Endothelial cell (in vitro differentiated cells): ENCODE measurements at regions not wholly inside any gene's neighbourhood (a gene's known extent, or its start where the extent isn't known, plus 50 kb on each side); places are given as distances from the start of the nearest gene placed in this dataset.
"Not testable (repeated sequence)": the region's sequence is repeated elsewhere in the genome, so short reads cannot be mapped to it uniquely, and the experiment has no call there.

Experiments used
- DNase-seq: peaks from one replicate; pipeline ENCODE4 v3.0.0; 2021; ENCODE audit warnings: low spot score
- H3K27ac Mint-ChIP-seq: one replicate; pipeline ENCODE4 v1.8.0; 2021; ENCODE audit warnings: mixed read lengths, inconsistent platforms; ENCODE audit not compliant: unreplicated experiment
- H3K27me3 Mint-ChIP-seq: one replicate; pipeline ENCODE4 v1.8.0; 2021; ENCODE audit warnings: mild to moderate bottlenecking, moderate library complexity, mixed read lengths, inconsistent platforms; ENCODE audit not compliant: unreplicated experiment
- H3K36me3 Mint-ChIP-seq: one replicate; pipeline ENCODE4 v1.8.0; 2021; ENCODE audit warnings: mild to moderate bottlenecking, low read depth, mixed read lengths, inconsistent platforms; ENCODE audit not compliant: unreplicated experiment
- H3K4me1 Mint-ChIP-seq: one replicate; pipeline ENCODE4 v1.8.0; 2021; ENCODE audit warnings: mild to moderate bottlenecking, mixed read lengths, inconsistent platforms; ENCODE audit not compliant: unreplicated experiment
- H3K4me3 Mint-ChIP-seq: one replicate; pipeline ENCODE4 v1.8.0; 2021; ENCODE audit warnings: mild to moderate bottlenecking, mixed read lengths, inconsistent platforms; ENCODE audit not compliant: unreplicated experiment
- H3K9me3 Mint-ChIP-seq: one replicate; pipeline ENCODE4 v1.8.0; 2021; ENCODE audit warnings: mixed read lengths, inconsistent platforms; ENCODE audit not compliant: unreplicated experiment
- CTCF ChIP-seq: fragments of 200-600 bp; sonication (generic); IDR thresholded peaks from one replicate; pipeline ENCODE4 v1.5.0; 2021; ENCODE audit warnings: antibody characterized with exemption; ENCODE audit not compliant: unreplicated experiment

DNA sequence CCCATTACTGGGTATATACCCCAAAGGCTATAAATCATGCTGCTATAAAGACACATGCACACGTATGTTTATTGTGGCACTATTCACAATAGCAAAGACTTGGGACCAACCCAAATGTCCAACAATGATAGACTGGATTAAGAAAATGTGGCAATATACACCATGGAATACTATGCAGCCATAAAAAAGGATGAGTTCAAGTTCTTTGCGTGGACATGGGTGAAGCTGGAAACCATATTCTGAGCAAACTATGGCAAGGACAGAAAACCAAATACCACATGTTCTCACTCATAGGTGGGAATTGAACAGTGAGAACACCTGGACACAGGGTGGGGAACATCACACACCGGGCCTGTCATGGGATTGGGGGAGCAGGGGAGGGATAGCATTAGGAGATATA, 54.4 kb upstream of the MUCL1 start:
- H3K27ac Mint-ChIP-seq, H3K9me3 Mint-ChIP-seq, H3K4me3 Mint-ChIP-seq, H3K4me1 Mint-ChIP-seq, H3K27me3 Mint-ChIP-seq, DNase-seq, H3K36me3 Mint-ChIP-seq: not testable (repeated sequence)

DNA sequence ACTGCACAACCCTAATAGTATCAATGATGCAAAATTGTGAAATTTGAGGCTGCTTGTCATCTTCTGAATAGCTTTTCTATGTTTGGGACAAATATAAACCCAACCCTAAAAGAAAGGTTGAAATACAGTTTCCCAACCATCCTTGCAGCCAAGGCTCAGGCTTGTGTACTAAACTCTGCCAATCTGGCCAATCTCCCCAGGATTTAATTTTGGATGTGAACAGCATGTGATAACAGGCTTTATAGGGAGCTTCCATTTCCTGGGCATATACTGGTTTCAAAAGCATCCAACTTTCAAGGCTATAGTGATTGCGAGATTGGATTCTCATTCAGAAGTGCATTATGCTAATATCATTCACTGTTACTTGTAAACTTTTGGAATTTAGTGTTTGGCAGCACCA, 55.7 kb upstream of the MUCL1 start:
- Mint-ChIP-seq H3K27me3 (peaks cover 2% of the 10 kb centered on the region), H3K36me3 (no peaks in the 10 kb centered on the region), H3K27ac (no peak overlapping the region), H3K4me3 (no peak overlapping the region), H3K9me3 (no peaks in the 10 kb centered on the region), H3K4me1 (no peaks in the 10 kb centered on the region)
- no peak for TF ChIP-seq CTCF
- no peak for DNase-seq

GRCh38 chr12:54796991-54797390, 57.3 kb upstream of the MUCL1 start:
- Mint-ChIP-seq H3K27ac (no peak overlapping the region), H3K36me3 (no peaks in the 10 kb centered on the region), H3K4me3 (no peak overlapping the region), H3K4me1 (no peaks in the 10 kb centered on the region), H3K9me3 (no peaks in the 10 kb centered on the region), H3K27me3 (peaks cover 2% of the 10 kb centered on the region)
- DNase-seq: no peak
- TF ChIP-seq CTCF: no peak

- Mint-ChIP-seq H3K9me3 (no peaks in the 10 kb centered on the region), H3K27me3 (peaks cover 2% of the 10 kb centered on the region), H3K4me3 (no peak overlapping the region), H3K36me3 (no peaks in the 10 kb centered on the region), H3K4me1 (no peaks in the 10 kb centered on the region), H3K27ac (no peak overlapping the region)
- DNase-seq: no peak
- no peak for TF ChIP-seq CTCF
Measured at GRCh38 chr12:54795644-54796043, 58.7 kb upstream of the MUCL1 start.

GRCh38 chr12:54786081-54786480, 68.2 kb upstream of the MUCL1 start:
- H3K4me3 Mint-ChIP-seq: no peak overlapping the region
- no peak overlapping the region for H3K27ac Mint-ChIP-seq
- DNase-seq: no peak
- H3K36me3 Mint-ChIP-seq: no peaks in the 10 kb centered on the region
- H3K27me3 Mint-ChIP-seq: peaks cover 5% of the 10 kb centered on the region
- TF ChIP-seq CTCF: no peak
- H3K4me1 Mint-ChIP-seq: peaks cover 6% of the 10 kb centered on the region
- peaks cover 4% of the 10 kb centered on the region for H3K9me3 Mint-ChIP-seq

- Mint-ChIP-seq H3K9me3 (peaks cover 4% of the 10 kb centered on the region), H3K36me3 (no peaks in the 10 kb centered on the region), H3K27ac (no peak overlapping the region), H3K4me3 (no peak overlapping the region), H3K27me3 (peaks cover 5% of the 10 kb centered on the region), H3K4me1 (peaks cover 6% of the 10 kb centered on the region)
- no peak for DNase-seq
- TF ChIP-seq CTCF: no peak
Measured at GRCh38 chr12:54784115-54784514, 70.2 kb upstream of the MUCL1 start.

- not testable (repeated sequence) for DNase-seq, H3K4me1 Mint-ChIP-seq, H3K36me3 Mint-ChIP-seq, H3K9me3 Mint-ChIP-seq, H3K27ac Mint-ChIP-seq, H3K27me3 Mint-ChIP-seq, H3K4me3 Mint-ChIP-seq
Measured at GRCh38 chr12:54777031-54777430, 77.3 kb upstream of the MUCL1 start.
